GM19463 (cell line): ENCODE measurements at regions not wholly inside any gene's neighbourhood (a gene's known extent, or its start where the extent isn't known, plus 50 kb on each side); places are given as distances from the start of the nearest gene placed in this dataset.

ENCODE experiments used
- ATAC-seq: cut with Tn5 transposase; IDR thresholded peaks from one replicate; pipeline ENCODE4 v1.9.1; 2021; ENCODE audit warnings: mild to moderate bottlenecking, moderate library complexity; ENCODE audit not compliant: unreplicated experiment

- ATAC-seq, result no peak
Observed at GRCh38 chr6:103995571-103995970, 864.1 kb downstream of the HACE1 start.

DNA sequence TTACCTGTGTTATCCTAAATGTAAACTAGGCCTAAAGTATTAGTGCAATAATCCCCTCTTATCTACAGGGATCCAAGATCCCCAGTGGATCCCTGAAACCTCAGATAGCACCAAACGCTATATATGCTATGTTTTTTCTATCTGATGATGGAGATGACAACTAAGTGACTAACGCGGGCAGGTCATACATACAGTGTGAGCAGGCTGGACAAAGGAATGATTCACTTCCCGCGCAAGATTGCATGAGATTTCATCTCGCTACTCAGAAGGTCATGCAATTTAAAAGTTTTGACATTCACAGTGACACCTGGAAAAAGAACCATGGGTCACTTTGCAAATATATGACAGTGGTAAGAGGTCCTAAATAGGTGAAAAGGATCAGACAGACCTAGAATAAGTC is 875.9 kb downstream of the HACE1 start:
- no peak for ATAC-seq

GRCh38 chr6:103983011-103983410 is 876.7 kb downstream of the HACE1 start:
- no peak for ATAC-seq

GRCh38 chr6:103982574-103982973 is 877.1 kb downstream of the HACE1 start:
- ATAC-seq, result no peak

- no peak for ATAC-seq
Observed at GRCh38 chr6:103979308-103979707, 880.4 kb downstream of the HACE1 start.

DNA sequence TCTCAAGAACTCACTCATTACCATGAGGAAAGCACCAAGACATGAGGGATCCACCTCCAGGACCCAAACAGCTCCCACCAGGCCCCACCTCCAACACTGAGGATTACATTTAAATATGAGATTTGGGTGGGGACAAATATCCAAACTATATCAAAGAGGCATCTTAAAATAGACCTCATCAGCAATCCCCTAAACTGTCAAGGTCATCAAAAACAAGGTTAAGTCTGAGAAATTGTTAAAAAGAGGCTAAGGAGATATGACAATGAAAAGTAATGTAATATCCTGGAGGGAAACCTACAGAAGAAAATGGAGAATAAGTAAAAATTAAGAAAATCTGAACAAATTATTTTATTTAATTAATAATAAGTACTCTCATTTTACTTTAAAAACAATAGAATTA is 922.3 kb downstream of the HACE1 start:
- ATAC-seq, result no peak

DNA sequence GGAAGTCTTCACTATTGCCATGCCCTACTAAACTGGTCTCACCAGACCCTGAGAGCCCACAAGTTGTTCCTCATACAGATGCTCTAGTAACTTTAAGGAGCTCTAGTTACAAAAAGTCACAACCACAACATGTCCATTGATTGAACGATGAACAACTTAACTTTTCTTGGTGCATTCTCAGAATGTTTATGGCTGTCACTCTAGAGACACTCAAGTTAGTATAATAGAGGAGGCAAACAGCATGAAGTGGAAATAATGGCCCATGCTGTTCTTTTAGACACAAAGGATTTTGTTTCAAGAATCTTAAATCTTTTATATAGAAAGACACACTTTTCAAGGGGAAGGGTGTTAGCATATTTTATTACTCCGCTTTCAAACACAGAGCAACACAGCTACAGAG is 934.4 kb downstream of the HACE1 start:
- no peak for ATAC-seq

- no peak for ATAC-seq
Observed at GRCh38 chr6:103910018-103910417, 949.7 kb downstream of the HACE1 start.

GRCh38 chr6:103908898-103909297 is 950.8 kb downstream of the HACE1 start:
- ATAC-seq, result no peak

DNA sequence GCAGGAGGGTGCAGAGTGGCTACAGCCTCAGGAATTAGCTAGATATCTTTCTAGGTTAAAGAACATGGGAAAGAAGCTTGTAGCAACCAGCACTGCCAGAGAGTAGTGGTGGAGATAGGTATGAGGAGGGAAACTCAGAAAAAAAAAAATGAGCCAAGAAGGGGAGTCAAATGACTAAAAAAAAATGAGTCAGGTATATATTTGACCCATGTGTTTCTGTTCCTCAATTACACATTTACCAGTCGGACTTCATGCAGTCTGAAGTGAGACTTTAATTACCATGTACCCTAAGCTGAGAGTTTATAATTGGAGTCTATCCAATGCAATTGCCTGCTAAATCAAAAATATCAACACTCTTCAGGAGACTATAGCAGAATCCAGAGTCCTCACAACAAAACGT is 964.6 kb downstream of the HACE1 start:
- ATAC-seq, result no peak

DNA sequence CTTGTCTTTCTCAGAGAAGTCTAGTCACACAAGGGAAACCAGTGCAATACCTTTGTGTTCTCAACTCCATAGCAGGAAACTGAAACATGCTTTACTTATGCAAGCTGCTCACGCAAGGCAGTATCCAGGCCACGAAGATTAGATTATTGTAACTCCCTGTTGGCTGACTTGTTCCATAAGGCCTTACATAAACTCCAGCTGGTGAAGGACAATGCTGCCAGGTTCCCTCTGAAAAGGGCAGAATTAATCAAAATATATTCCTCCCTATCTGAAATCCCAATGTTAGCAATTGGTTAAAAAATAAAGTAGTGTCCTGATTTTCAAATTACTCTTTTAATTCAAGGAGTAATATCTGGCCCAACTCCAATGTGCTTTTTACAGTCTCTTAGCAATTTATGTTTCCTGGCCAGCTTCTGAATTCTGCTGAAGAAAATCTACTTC is 966.6 kb downstream of the HACE1 start:
- no peak for ATAC-seq

DNA sequence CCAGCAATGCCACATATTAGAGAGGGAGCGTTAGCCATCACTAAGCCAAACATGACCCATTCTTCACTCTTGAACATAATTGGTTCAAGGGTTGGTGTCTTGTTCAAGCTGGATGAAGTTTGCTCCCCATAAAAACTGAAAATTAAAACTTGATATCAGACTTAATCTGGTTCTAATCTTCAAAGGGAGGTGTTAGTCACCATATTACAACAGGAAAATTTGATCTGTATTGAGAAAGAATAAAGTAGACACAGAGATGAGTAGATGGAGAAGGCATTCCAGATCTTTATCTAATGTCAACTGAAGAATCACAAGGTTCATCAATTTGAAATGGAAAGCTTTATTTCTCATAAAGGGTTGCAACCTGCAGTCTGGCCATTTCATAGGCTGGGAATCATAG is 972.8 kb downstream of the HACE1 start:
- ATAC-seq, result no peak

GRCh38 chr6:103885446-103885845 is 974.3 kb downstream of the HACE1 start:
- no peak for ATAC-seq

- no peak for ATAC-seq
Observed at GRCh38 chr6:103879800-103880199, 979.9 kb downstream of the HACE1 start.

DNA sequence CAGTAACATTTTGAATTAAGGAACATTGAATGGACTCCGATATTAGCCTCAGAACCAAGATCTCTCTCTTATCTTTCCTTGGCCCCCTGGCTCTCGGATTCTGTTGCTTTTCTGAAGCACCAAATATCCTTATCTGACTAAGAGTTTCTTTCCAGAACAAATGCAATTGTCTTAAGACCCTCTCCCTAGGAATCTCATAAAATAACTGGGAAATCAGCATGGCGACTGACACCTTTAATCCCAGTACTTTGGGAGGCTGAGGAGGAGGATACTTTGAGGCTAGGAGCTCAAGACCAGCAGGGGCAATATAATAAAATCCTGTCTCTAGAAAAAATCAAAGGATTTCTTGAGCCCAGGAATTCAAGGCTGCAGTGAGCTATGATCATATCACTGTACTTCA is 984.5 kb downstream of the HACE1 start:
- no peak for ATAC-seq

- ATAC-seq, result no peak
Observed at GRCh38 chr6:103874575-103874974, 985.1 kb downstream of the HACE1 start.

DNA sequence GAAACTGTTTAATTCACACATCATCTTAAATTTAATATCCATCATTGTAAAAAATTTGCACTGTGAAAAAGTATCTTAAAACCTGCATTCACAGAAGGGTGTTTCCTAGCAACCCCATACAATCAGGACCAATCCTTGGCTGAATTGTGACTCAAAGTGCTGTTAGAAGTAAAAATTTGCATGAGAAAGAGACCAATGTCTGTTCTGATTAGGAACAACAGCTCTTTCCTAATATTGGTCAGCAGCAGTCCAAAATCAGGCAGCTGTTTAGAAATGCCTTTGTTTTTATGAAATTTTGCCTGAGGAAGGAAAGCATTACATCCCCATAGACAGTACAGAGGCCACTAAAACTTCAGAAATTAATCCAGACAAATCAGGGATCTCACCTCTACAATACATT is 987.0 kb downstream of the HACE1 start:
- ATAC-seq, result no peak

DNA sequence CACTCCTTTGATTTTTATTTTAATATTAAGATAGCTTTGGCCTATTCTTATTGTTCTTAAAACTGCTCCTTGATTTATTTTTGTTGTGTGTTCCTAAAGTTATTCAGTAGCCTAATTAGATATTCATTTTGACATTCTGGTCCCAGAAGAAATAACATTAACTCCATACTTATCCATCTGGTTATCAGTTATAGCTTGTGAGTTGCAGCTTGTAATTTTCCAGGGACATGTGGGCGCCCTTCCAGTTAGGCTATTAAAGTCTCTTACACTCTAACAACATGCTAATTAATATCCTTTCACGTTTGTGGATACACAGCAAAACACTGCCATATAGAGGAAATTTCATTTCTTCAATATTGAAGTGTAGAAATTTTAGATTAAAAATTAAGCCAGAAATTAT is 987.5 kb downstream of the HACE1 start:
- ATAC-seq, result no peak

GRCh38 chr6:103870970-103871369 is 988.7 kb downstream of the HACE1 start:
- no peak for ATAC-seq

GRCh38 chr6:103862297-103862696 is 997.4 kb downstream of the HACE1 start:
- ATAC-seq, result no peak

DNA sequence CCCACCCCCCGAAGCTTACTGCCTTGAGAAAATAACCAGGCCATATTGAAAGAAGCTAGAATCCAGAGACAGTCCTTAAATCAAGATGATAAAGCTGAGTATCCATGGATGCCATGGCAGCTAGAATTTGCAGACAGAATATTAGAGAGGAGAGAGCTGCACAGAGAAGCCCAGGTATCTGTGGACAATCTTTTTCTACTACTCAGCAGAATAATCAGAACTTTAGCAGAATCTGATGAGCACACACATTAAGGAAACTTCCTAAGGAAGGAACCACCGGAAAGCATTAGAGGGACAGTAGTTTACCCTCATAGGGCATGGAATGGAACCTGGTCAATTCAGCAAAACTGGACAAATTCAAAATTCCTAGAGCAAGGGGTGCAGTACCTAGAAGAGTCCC is 1001.7 kb downstream of the HACE1 start:
- no peak for ATAC-seq

DNA sequence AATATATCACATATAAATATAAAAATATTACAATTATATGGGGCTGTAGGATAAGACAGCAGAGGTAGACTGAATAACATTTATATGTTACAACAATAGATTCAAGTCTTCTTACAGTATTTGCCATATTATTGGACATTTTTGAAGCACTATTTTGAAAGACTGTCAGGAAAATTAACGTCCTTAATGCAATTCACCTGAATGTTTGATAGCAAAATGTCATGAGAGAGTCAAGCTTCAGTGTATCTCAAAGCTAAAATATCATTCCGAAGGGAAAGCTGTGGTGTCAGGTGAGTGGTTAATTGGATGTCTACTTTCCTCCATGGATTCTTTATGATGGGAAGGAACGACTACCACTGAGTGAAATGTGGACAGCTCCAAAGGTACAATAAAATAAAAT is 1004.0 kb downstream of the HACE1 start:
- ATAC-seq, result no peak

- ATAC-seq, result no peak
Observed at GRCh38 chr6:103854059-103854458, 1005.7 kb downstream of the HACE1 start.

DNA sequence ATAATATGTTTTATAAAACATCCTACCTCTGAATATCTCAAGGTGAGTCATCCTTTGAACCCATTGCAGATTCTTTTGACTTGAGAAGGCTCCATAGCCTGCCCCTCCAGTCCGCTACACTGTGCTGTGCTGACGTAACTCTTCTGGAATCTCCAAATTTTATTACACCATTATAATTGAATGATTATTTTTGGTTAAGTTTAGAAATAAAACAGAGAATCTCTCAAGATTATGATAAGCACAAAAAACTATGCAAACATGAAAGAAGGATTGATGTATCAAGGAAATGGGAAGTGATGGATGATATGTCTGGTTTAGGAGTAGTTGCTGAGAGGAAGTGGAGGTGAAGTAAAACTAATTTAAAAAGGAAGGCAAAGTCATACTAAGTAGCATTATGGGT is 1021.3 kb downstream of the HACE1 start:
- ATAC-seq, result no peak
